Stimulated activated naive CD8-positive, alpha-beta T cell treated with anti-CD3 and anti-CD28 coated beads, Interleukin-15, amount 100 ng/mL, for 72 hours (primary cell): ENCODE measurements at regions not wholly inside any gene's neighbourhood (a gene's known extent, or its start where the extent isn't known, plus 50 kb on each side); places are given as distances from the start of the nearest gene placed in this dataset.
"Not testable (repeated sequence)": the region's sequence is repeated elsewhere in the genome, so short reads cannot be mapped to it uniquely, and the experiment has no call there.

ENCODE experiments used
- ATAC-seq: fragments of 150-1000 bp; cut with Tn5 transposase; 2 replicates; pipeline ENCODE4 v1.10.0; 2021; ENCODE audit warnings: mild to moderate bottlenecking, moderate library complexity
- DNase-seq, 2 donors: peaks; one replicate each; pipeline ENCODE4 v3.0.0; 2021 to 2022
- H3K27ac Mint-ChIP-seq, 2 donors: one replicate each; pipeline ENCODE4 v1.8.0; 2022; ENCODE audit warnings: mild to moderate bottlenecking in 2 of 2, mixed read lengths in 2 of 2, moderate library complexity in 2 of 2
- H3K27me3 Mint-ChIP-seq: one replicate; pipeline ENCODE4 v1.8.0; 2022; ENCODE audit warnings: mixed read lengths
- H3K4me1 Mint-ChIP-seq: one replicate; pipeline ENCODE4 v1.8.0; 2022; ENCODE audit warnings: mild to moderate bottlenecking, mixed read lengths
- H3K4me3 Mint-ChIP-seq, 2 donors: one replicate each; pipeline ENCODE4 v1.8.0; 2022; ENCODE audit warnings: mild to moderate bottlenecking in 2 of 2, mixed read lengths in 2 of 2, moderate library complexity in 1 of 2
- H3K9me3 Mint-ChIP-seq, 2 donors: one replicate each; pipeline ENCODE4 v1.8.0; 2022; ENCODE audit warnings: mixed read lengths in 2 of 2

DNA sequence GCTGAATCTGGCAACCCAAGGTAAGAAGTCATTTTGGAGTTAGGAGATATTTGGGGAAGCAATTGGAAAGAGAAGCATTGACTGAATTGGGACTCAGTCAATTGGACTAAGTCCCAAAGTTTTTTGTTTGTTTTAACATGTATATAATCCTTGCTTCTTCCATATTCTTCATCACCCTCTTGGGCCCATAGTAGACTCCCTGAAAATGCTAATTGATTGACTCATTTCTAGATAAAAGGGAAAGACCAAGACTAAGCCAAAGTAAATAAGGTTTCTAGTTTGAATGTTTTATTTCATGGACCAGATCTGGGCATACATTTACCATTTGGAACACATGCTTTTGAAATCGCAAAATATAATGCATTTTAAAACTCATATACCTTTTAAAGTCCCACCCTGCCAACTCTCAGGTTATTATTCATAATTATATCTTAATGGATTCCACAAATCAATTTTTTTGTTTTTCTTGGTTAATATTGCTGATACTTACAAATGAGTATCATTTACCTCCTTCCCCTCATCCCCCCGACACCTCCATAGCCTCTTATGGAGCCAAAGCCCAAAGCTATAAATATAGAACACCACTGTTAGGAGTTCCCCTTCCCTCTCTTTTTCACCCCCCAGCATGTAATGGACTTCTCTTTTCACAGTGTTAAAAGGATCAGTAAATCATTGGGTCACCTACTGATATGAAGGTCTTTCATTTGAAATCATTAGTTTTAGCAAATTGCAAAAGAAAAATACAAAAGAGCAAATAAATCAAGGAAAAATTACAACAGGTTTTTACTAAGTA is 674.0 kb upstream of the SOX9 start:
- Mint-ChIP-seq H3K9me3 (peaks cover 0 to 6% of the 10 kb centered on the region in 2 donors), H3K4me1 (no peaks in the 10 kb centered on the region), H3K4me3 (no peak overlapping the region), H3K27ac (no peak overlapping the region), H3K27me3 (no peaks in the 10 kb centered on the region)
- ATAC-seq (no peak), DNase-seq (no peak)

- ATAC-seq (no peak), DNase-seq (no peak)
- Mint-ChIP-seq H3K9me3 (peaks cover 0 to 6% of the 10 kb centered on the region in 2 donors), H3K27ac (no peak overlapping the region), H3K27me3 (no peaks in the 10 kb centered on the region), H3K4me1 (no peaks in the 10 kb centered on the region), H3K4me3 (no peak overlapping the region)
These were observed 673.2 kb upstream of the SOX9 start for GRCh38 chr17:71447644-71448043.

- H3K4me3 Mint-ChIP-seq, H3K4me1 Mint-ChIP-seq, DNase-seq, H3K27ac Mint-ChIP-seq, H3K9me3 Mint-ChIP-seq, ATAC-seq, H3K27me3 Mint-ChIP-seq: not testable (repeated sequence)
These were observed 670.2 kb upstream of the SOX9 start for GRCh38 chr17:71450657-71451056.

DNA sequence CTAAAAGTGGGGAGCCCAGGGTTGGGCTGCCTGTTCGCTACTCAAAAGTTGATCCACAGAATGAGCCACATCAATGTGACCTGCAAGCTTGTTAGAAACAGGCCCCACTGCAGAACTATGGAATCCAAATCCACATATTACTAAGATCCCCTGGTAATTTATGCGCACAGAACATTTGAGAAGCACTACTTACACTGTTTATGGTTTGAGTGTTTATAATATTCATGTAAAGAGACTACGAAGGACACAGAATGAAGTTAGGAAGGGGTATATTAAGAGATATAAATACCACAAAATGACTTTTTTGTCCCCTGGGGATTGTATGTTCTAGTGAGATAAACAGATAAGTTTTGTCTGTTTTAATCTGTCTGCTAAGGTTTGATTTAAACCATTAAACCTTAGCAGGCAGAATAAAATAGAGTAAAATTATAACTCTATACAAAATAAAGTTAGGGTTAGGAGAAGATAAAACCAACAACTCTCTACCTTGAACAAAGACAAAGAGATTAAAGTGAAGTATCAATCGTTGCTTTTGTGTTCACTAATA is 666.9 kb upstream of the SOX9 start:
- ATAC-seq (no peak), DNase-seq (no peak)
- Mint-ChIP-seq H3K9me3 (peaks cover 0 to 6% of the 10 kb centered on the region in 2 donors), H3K4me3 (no peak overlapping the region), H3K27me3 (no peaks in the 10 kb centered on the region), H3K4me1 (no peaks in the 10 kb centered on the region), H3K27ac (no peak overlapping the region)

DNA sequence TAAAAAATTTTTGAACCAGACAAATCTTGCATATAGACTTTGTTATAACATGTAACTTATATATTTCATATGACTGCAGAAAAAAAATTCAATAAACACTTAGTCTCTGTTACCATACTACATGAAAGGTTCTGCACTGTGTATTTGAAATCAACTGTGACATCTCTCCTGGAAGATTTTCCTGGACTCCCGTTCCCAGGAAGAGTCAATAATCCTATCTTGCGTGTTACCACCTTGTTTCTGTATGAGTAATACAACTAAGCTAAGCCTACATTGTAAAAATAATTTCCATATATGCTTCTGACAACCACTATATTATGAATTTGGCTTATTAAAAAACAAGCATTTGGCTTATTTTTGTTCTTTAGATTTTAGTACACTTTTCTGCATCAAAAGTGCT is 665.6 kb upstream of the SOX9 start:
- ATAC-seq, result no peak
- DNase-seq, result no peak
- H3K4me3 Mint-ChIP-seq, result no peak overlapping the region
- H3K4me1 Mint-ChIP-seq, result no peaks in the 10 kb centered on the region
- peaks cover 0 to 6% of the 10 kb centered on the region in 2 donors for H3K9me3 Mint-ChIP-seq
- no peaks in the 10 kb centered on the region for H3K27me3 Mint-ChIP-seq
- H3K27ac Mint-ChIP-seq, result no peak overlapping the region

- Mint-ChIP-seq H3K27ac (no peak overlapping the region), H3K4me3 (no peak overlapping the region), H3K9me3 (peaks cover 0 to 12% of the 10 kb centered on the region in 2 donors), H3K27me3 (no peaks in the 10 kb centered on the region), H3K4me1 (no peaks in the 10 kb centered on the region)
- DNase-seq (no peak), ATAC-seq (no peak)
These were observed 662.5 kb upstream of the SOX9 start for GRCh38 chr17:71458322-71458721.

DNA sequence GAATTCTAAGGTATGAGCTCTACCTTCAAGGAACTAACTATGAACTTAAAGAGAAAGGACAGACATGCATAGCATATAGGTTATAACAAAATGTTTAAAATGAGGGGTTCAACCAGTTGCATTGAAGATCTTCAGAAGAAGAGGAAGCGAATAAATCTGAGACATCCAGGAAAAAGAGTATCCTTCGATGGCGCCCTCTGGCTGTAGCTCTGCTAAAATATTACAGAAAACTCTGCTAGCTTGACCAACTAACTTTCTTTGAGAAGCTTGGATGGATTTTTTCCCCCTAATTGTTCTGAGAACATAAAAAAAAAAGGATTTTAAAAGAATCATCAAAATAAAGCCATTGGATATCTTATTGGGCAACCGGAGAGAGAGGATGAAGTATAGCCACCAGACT is 659.9 kb upstream of the SOX9 start:
- H3K4me3 Mint-ChIP-seq, result no peak overlapping the region
- H3K4me1 Mint-ChIP-seq, result no peaks in the 10 kb centered on the region
- peaks cover 0 to 12% of the 10 kb centered on the region in 2 donors for H3K9me3 Mint-ChIP-seq
- no peak overlapping the region for H3K27ac Mint-ChIP-seq
- ATAC-seq, result no peak
- H3K27me3 Mint-ChIP-seq, result no peaks in the 10 kb centered on the region
- no peak for DNase-seq

DNA sequence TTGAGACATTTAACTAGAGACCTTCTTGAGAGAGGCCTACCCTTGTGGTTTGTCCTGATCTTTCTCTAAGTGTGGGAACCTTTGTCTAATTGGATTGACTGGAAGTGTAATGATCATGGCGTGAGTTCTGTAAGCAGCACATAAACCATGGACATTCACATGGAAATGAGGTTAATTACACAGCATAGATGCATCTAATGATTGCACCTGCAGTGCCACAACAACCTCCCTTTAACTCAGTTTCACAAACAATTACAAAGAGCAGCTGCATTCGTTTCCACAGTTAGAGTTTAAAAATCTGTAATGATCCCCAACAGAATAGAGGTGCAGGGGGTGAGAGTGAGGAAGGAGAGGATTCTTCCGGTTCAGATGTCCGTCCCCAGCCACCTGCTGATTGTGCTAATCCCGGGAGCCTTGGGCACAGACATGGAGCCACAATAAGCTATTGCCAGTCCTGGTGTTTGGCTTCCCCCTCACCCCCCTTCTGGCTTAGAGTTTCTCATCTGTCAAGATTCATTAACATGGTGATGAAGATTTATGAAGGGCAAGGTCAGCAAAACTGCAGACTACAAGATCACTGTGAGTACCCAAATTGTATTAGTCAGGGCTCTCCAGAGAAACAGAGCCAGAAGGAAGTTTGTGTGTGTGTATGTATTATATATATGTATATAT is 659.2 kb upstream of the SOX9 start:
- Mint-ChIP-seq H3K4me1 (no peaks in the 10 kb centered on the region), H3K27me3 (no peaks in the 10 kb centered on the region), H3K27ac (no peak overlapping the region), H3K4me3 (no peak overlapping the region), H3K9me3 (peaks cover 3 to 12% of the 10 kb centered on the region in 2 donors)
- no peak for DNase-seq
- no peak for ATAC-seq

DNA sequence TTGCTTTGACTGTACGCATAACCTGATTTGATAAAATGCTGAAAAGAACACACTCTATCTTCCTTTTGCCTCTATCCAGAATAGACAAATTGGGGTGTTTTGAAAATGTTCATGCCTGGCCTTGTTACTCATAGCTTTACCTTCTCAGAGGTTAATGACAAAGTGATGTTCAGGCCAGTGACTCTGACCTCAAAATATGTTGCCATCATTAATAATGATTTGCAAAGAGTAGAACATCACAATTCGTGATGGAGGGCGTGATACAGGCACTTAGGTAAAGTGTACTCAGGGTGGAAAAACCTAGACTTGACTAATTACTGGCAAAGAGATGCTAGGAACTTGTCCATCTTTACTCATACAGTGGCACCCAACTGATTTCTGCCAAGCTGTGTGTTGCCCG is 656.6 kb upstream of the SOX9 start:
- H3K9me3 Mint-ChIP-seq, result peaks cover 8 to 12% of the 10 kb centered on the region in 2 donors
- no peak overlapping the region for H3K4me3 Mint-ChIP-seq
- H3K4me1 Mint-ChIP-seq, result no peaks in the 10 kb centered on the region
- H3K27ac Mint-ChIP-seq, result no peak overlapping the region
- ATAC-seq (no peak), DNase-seq (no peak)
- H3K27me3 Mint-ChIP-seq, result no peaks in the 10 kb centered on the region

GRCh38 chr17:71464751-71465150 is 656.1 kb upstream of the SOX9 start:
- peaks cover 8 to 9% of the 10 kb centered on the region in 2 donors for H3K9me3 Mint-ChIP-seq
- DNase-seq (no peak), ATAC-seq (no peak)
- no peaks in the 10 kb centered on the region for H3K27me3 Mint-ChIP-seq
- H3K4me1 Mint-ChIP-seq, result no peaks in the 10 kb centered on the region
- H3K4me3 Mint-ChIP-seq, result no peak overlapping the region
- no peak overlapping the region for H3K27ac Mint-ChIP-seq

DNA sequence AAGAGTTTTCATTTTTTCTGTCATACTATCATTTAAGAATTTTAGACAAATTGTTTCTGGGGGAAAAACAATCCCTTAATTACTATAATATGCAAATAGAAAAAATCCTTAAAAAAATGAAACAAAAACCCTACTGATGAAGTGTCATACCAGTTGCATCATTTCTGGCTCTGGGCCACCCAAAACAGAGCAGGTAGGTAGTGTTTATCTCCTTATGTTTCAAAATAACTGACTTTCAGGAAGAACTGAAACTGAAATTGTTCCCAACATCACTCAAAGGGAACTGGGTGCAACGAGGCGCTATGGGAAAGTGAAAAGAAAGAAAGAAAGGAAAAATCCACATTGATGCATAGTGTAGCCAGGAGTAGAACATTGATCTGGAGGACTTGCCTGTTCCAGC is 653.1 kb upstream of the SOX9 start:
- ATAC-seq (no peak), DNase-seq (no peak)
- Mint-ChIP-seq H3K9me3 (peaks cover 0 to 8% of the 10 kb centered on the region in 2 donors), H3K4me1 (no peaks in the 10 kb centered on the region), H3K27me3 (no peaks in the 10 kb centered on the region), H3K27ac (no peak overlapping the region), H3K4me3 (no peak overlapping the region)

DNA sequence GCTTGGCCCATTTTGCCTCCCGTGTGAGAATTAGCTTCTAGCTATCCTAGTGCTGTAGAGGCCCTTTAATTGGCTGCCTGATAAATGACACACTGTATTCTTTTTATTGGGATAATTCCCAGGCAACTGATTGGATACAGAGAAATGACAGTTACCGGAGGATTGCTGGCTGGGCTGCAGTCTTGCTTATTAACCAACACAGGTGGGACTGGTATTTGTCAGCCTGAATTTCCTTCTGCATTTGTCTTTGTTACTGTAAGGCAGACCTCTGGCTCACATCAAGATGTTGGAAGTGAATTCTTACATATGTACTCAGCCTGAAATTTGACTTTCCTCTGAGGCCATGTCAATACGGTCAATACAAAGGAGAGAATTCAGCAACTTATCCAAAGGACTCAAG is 650.8 kb upstream of the SOX9 start:
- ATAC-seq, result no peak
- DNase-seq, result no peak
- Mint-ChIP-seq H3K27ac (no peak overlapping the region), H3K9me3 (peaks cover 0 to 8% of the 10 kb centered on the region in 2 donors), H3K4me3 (no peak overlapping the region), H3K27me3 (no peaks in the 10 kb centered on the region), H3K4me1 (no peaks in the 10 kb centered on the region)

- DNase-seq (peak in 1 of 2 donors; percentile 6), ATAC-seq (no peak)
- Mint-ChIP-seq H3K4me3 (no peak overlapping the region), H3K9me3 (peaks cover 0 to 2% of the 10 kb centered on the region in 2 donors), H3K4me1 (no peaks in the 10 kb centered on the region), H3K27ac (no peak overlapping the region), H3K27me3 (no peaks in the 10 kb centered on the region)
These were observed 647.7 kb upstream of the SOX9 start for GRCh38 chr17:71472809-71473789.

- H3K9me3 Mint-ChIP-seq, result peaks cover 0 to 9% of the 10 kb centered on the region in 2 donors
- H3K4me1 Mint-ChIP-seq, result no peaks in the 10 kb centered on the region
- ATAC-seq (no peak), DNase-seq (no peak)
- H3K27me3 Mint-ChIP-seq, result no peaks in the 10 kb centered on the region
- H3K27ac Mint-ChIP-seq, result no peak overlapping the region
- no peak overlapping the region for H3K4me3 Mint-ChIP-seq
These were observed 643.5 kb upstream of the SOX9 start for GRCh38 chr17:71477356-71477755.

GRCh38 chr17:71480099-71480498 is 640.7 kb upstream of the SOX9 start:
- Mint-ChIP-seq H3K9me3 (peaks cover 0 to 10% of the 10 kb centered on the region in 2 donors), H3K4me1 (no peaks in the 10 kb centered on the region), H3K27ac (no peak overlapping the region), H3K27me3 (no peaks in the 10 kb centered on the region), H3K4me3 (no peak overlapping the region)
- DNase-seq (no peak), ATAC-seq (no peak)
